MM.1S (cell line): ENCODE measurements at regions not wholly inside any gene's neighbourhood (a gene's known extent, or its start where the extent isn't known, plus 50 kb on each side); places are given as distances from the start of the nearest gene placed in this dataset.

ENCODE experiments used
- CTCF ChIP-seq: fragments of 300-600 bp; sonication (generic); IDR thresholded peaks from 2 replicates; pipeline ENCODE4 v1.5.1; 2016; ENCODE audit warnings: antibody characterized with exemption, low read length, mixed read lengths
- EZH2 ChIP-seq: fragments of 300-600 bp; sonication (generic); optimal IDR thresholded peaks from 2 replicates; pipeline ENCODE3; 2017; ENCODE audit warnings: low read depth, mild to moderate bottlenecking, antibody characterized with exemption, low read length, mixed read lengths
- EZH2phosphoT487 ChIP-seq: fragments of 300-600 bp; sonication (generic); IDR thresholded peaks from 2 replicates; pipeline ENCODE4 v1.6.1; 2018; ENCODE audit warnings: antibody characterized with exemption, low read length

- no peak for TF ChIP-seq CTCF
- TF ChIP-seq EZH2, result no peak
- no peak for TF ChIP-seq EZH2phosphoT487
Observed at GRCh38 chr13:109336730-109337129, 449.7 kb downstream of the IRS2 start.
